ENCODE measurements at regions not wholly inside any gene's neighbourhood (a gene's known extent, or its start where the extent isn't known, plus 50 kb on each side); places are given as distances from the start of the nearest gene placed in this dataset.
"Not testable (repeated sequence)": the region's sequence is repeated elsewhere in the genome, so short reads cannot be mapped to it uniquely, and the experiment has no call there.

DNA sequence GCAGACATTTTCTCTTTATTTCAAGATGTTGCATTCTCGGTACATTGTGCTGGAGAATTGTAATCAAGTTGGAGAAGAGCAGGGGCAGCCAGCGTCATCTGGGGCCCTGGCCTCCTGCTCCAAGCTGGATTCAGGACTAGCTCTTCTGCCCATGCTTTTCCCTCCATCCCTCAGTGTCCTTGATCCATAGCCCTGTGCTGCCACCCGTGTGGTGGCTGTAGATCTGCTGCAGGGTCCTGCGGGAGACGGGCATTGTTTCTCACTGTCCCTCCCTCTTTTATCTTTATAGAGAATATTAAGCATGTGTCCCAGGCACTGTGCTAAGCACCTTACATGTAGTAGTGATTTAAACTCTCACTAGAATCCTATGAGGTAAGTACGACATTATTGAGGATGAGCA is 60.5 kb upstream of the HAND1 start (continued):
- TF ChIP-seq, protein P1, sequence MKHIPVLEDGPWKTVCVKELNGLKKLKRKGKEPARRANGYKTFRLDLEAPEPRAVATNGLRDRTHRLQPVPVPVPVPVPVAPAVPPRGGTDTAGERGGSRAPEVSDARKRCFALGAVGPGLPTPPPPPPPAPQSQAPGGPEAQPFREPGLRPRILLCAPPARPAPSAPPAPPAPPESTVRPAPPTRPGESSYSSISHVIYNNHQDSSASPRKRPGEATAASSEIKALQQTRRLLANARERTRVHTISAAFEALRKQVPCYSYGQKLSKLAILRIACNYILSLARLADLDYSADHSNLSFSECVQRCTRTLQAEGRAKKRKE (CRISPR knock-in tag; IDR thresholded peaks at IDR 0.05; ENCODE audit: low read depth): no peak
- TF ChIP-seq, protein P2, sequence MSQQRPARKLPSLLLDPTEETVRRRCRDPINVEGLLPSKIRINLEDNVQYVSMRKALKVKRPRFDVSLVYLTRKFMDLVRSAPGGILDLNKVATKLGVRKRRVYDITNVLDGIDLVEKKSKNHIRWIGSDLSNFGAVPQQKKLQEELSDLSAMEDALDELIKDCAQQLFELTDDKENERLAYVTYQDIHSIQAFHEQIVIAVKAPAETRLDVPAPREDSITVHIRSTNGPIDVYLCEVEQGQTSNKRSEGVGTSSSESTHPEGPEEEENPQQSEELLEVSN (IDR thresholded peaks at IDR 0.05; ENCODE audit: borderline replicate concordance, low read depth): no peak
- no peak for TF ChIP-seq EHF (CRISPR knock-in tag; IDR thresholded peaks at IDR 0.05)

GRCh38 chr5:154536439-154536838 is 58.4 kb upstream of the HAND1 start:
- H3K9me3 ChIP-seq; FAIRE-seq; DNase-seq (ENCODE audit: low read depth in 1 of 2, low spot score in 1 of 2); H3K27ac ChIP-seq; H3K4me2 ChIP-seq; POLR2A ChIA-PET; ATAC-seq; H3K4me1 ChIP-seq; H3K4me3 ChIP-seq: not testable (repeated sequence)
- 83% methylated on average over 4 of the region's 4 CpGs for whole genome bisulfite sequencing (ENCODE audit: missing lambda C conversion rate)
- CTCF ChIA-PET: interaction anchor here (2.4 kb wide), 1 partner anchor 15 kb away, joined by 9 read pairs; no protein-coding TSS in a partner anchor
- peak; percentile 74 for TF ChIP-seq ZC3H11A (IDR thresholded peaks at IDR 0.05)

DNA sequence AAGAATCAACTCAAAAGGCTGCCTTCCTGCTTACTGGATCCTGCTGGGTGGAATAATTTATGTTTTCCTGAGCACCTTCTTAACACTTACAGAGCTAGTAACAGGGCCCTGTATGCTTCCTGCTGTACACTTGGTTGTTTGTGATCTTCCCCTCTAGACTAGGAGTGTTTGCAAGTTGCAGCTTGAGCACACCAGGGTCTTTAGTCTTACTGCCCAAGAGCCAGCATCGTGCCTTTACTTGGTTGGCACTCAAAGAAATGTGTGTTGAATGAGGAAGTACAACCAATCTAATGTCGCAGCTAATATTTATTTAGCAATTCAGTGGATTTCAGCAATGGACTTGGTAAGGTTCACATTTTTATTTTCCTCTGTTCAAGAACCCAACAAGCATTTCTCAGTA is 57.5 kb upstream of the HAND1 start:
- Histone ChIP-seq H3K27ac (no peak overlapping the region), H3K4me2 (no peak overlapping the region), H3K4me1 (no peaks in the 10 kb centered on the region), H3K4me3 (no peak overlapping the region), H3K9me3 (0 out of 3 replicates have a peak, but pooled peaks cover 3% of the 10 kb centered on the region)
- ATAC-seq: no peak
- no peak for TF ChIP-seq HOXB5 (CRISPR knock-in tag; IDR thresholded peaks at IDR 0.05)
- no peak for TF ChIP-seq NPAS2 (CRISPR knock-in tag; IDR thresholded peaks at IDR 0.05; ENCODE audit: borderline replicate concordance)
- no peak for TF ChIP-seq NFE2L2 (conservative IDR thresholded peaks at IDR 0.05; ENCODE audit: low read length)
- no peak for TF ChIP-seq KDM5A (IDR thresholded peaks at IDR 0.05)
- TF ChIP-seq KDM1A (IDR thresholded peaks at IDR 0.05; ENCODE audit: low read depth): no peak
- no peak for FAIRE-seq
- ChIA-PET CTCF (interaction anchor here (2.4 kb wide), 1 partner anchor 14 kb away, joined by 9 read pairs; no protein-coding TSS in a partner anchor), POLR2A (no interaction called here)
- WGBS (ENCODE audit: missing lambda C conversion rate): 47% methylated on average over 2 of the region's 2 CpGs
- no peak for DNase-seq (ENCODE audit: low read depth in 1 of 2, low spot score in 1 of 2)

GRCh38 chr5:154534457-154535050 is 56.5 kb upstream of the HAND1 start:
- DNase-seq (ENCODE audit: low read depth in 1 of 2, low spot score in 1 of 2) (no peak), FAIRE-seq (no peak), ATAC-seq (no peak)
- POLR2A ChIA-PET: no interaction called here
- Histone ChIP-seq H3K4me3 (no peak overlapping the region), H3K4me1 (no peaks in the 10 kb centered on the region), H3K4me2 (no peak overlapping the region), H3K9me3 (0 out of 3 replicates have a peak, but pooled peaks cover 3% of the 10 kb centered on the region), H3K27ac (no peak overlapping the region)
- no peak for TF ChIP-seq NPAS2 (CRISPR knock-in tag; IDR thresholded peaks at IDR 0.05; ENCODE audit: borderline replicate concordance)
- no peak for TF ChIP-seq PHF8 (IDR thresholded peaks at IDR 0.05; ENCODE audit: borderline replicate concordance, low read depth)
- TF ChIP-seq TP53 (CRISPR knock-in tag; IDR thresholded peaks at IDR 0.05): no peak
- no peak for TF ChIP-seq CHD4 (IDR thresholded peaks at IDR 0.05; ENCODE audit: borderline replicate concordance)
- TF ChIP-seq, protein P3, sequence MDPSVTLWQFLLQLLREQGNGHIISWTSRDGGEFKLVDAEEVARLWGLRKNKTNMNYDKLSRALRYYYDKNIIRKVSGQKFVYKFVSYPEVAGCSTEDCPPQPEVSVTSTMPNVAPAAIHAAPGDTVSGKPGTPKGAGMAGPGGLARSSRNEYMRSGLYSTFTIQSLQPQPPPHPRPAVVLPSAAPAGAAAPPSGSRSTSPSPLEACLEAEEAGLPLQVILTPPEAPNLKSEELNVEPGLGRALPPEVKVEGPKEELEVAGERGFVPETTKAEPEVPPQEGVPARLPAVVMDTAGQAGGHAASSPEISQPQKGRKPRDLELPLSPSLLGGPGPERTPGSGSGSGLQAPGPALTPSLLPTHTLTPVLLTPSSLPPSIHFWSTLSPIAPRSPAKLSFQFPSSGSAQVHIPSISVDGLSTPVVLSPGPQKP (IDR thresholded peaks at IDR 0.05; ENCODE audit: low read depth, low read length): no peak
- no peak for TF ChIP-seq NR3C1 (IDR thresholded peaks at IDR 0.05)
- no peak for TF ChIP-seq RFX5 (IDR thresholded peaks at IDR 0.05)
- TF ChIP-seq KDM1A (IDR thresholded peaks at IDR 0.05; ENCODE audit: low read depth): no peak
- TF ChIP-seq HOXB13 (CRISPR knock-in tag; IDR thresholded peaks at IDR 0.05; ENCODE audit: low read depth): no peak
- TF ChIP-seq MAFK (IDR thresholded peaks at IDR 0.05; ENCODE audit: partially characterized antibody): no peak
- TF ChIP-seq EP300 (IDR thresholded peaks at IDR 0.05): no peak
- TF ChIP-seq RARB (CRISPR knock-in tag; IDR thresholded peaks at IDR 0.05): no peak
- CTCF ChIA-PET: interaction anchor here (0.6 kb wide), 1 partner anchor 18 kb away, joined by 3 read pairs; no protein-coding TSS in a partner anchor
- 65% methylated on average over 12 of the region's 12 CpGs for WGBS (ENCODE audit: missing lambda C conversion rate)

Data from A549 (cell line).